PC-9 (cell line): ENCODE measurements at regions not wholly inside any gene's neighbourhood (a gene's known extent, or its start where the extent isn't known, plus 50 kb on each side); places are given as distances from the start of the nearest gene placed in this dataset.

Source experiments
- EZH2 ChIP-seq: fragments of 200-600 bp; sonication (generic); IDR thresholded peaks from 2 replicates; pipeline ENCODE4 v1.8.0; 2017; ENCODE audit warnings: antibody characterized with exemption, low read depth
- TF ChIP-seq, protein P1 (sequence below): fragments of 200-600 bp; sonication (generic); conservative IDR thresholded peaks from 2 replicates; pipeline ENCODE4 v1.6.1; 2017; ENCODE audit warnings: mixed run types, antibody characterized with exemption, mild to moderate bottlenecking, moderate library complexity

DNA sequence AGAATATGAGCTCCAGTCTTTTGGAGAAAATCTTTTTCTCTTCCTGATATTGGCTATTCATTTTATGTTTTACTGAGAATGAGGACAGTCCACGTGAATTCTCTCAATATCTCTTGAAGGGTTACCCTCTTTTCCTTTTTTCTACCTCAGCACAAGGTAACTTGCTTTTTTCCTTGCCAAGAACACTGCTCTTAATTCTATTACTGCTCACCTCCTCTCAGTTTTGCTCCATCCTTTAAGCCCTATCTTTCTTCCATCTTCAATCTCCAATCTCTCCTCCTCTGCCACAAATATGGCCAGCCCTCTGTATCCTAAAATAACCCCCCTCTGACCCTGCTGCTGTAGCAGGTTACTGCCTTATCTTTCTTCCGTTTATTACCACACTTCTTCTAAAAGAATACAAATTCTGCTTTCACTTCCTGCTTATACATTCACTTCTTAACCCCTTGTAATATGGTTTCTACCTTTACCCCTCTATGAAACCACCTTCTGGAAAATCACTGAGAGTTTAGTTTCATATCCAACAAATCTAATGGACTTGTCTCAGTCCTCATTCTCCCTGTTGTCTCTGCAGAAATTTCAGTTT, 89.0 kb downstream of the NFKBIZ start:
- no peak for TF ChIP-seq EZH2
- TF ChIP-seq, protein P1, sequence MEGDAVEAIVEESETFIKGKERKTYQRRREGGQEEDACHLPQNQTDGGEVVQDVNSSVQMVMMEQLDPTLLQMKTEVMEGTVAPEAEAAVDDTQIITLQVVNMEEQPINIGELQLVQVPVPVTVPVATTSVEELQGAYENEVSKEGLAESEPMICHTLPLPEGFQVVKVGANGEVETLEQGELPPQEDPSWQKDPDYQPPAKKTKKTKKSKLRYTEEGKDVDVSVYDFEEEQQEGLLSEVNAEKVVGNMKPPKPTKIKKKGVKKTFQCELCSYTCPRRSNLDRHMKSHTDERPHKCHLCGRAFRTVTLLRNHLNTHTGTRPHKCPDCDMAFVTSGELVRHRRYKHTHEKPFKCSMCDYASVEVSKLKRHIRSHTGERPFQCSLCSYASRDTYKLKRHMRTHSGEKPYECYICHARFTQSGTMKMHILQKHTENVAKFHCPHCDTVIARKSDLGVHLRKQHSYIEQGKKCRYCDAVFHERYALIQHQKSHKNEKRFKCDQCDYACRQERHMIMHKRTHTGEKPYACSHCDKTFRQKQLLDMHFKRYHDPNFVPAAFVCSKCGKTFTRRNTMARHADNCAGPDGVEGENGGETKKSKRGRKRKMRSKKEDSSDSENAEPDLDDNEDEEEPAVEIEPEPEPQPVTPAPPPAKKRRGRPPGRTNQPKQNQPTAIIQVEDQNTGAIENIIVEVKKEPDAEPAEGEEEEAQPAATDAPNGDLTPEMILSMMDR = no peak
